Spleen (tissue), 11 donors: ENCODE measurements at regions not wholly inside any gene's neighbourhood (a gene's known extent, or its start where the extent isn't known, plus 50 kb on each side); places are given as distances from the start of the nearest gene placed in this dataset.

Experiments used
- DNase-seq: peaks from one replicate; pipeline ENCODE4 v3.0.0-alpha.2; 2020
- H3K27ac ChIP-seq, 8 donors: fragments of 200-600 bp; sonication (generic) in 7 of 8; 1 replicate in 4 of 8; 2 replicates in 4 of 8; pipeline versions ENCODE4 v1.5.0 to v1.8.0; 2016 to 2021; ENCODE audit warnings: inconsistent platforms in 4 of 8, mild to moderate bottlenecking in 4 of 8, moderate library complexity in 1 of 8
- H3K27me3 ChIP-seq, 7 donors: fragments of 200-600 bp; sonication (generic) in 6 of 7; replicated peaks in 1 of 7; 1 replicate in 4 of 7; 2 replicates in 3 of 7; pipeline versions ENCODE4 v1.5.0 to v1.8.0; 2016 to 2021; ENCODE audit warnings: inconsistent platforms in 3 of 7, mild to moderate bottlenecking in 1 of 7
- H3K36me3 ChIP-seq, 6 donors: fragments of 200-600 bp; sonication (generic) in 5 of 6; 1 replicate in 4 of 6; 2 replicates in 2 of 6; pipeline versions ENCODE4 v1.5.0 to v1.8.0; 2016 to 2021; ENCODE audit warnings: inconsistent platforms in 2 of 6
- H3K4me1 ChIP-seq, 6 donors: fragments of 200-600 bp; sonication (generic) in 5 of 6; 1 replicate in 3 of 6; 2 replicates in 3 of 6; pipeline versions ENCODE4 v1.5.0 to v1.8.0; 2016 to 2021; ENCODE audit warnings: inconsistent platforms in 3 of 6
- H3K4me3 ChIP-seq, 8 donors: fragments of 200-600 bp; sonication (generic) in 7 of 8; 1 replicate in 4 of 8; 2 replicates in 4 of 8; pipeline versions ENCODE4 v1.5.0 to v1.8.0; 2016 to 2021; ENCODE audit warnings: inconsistent platforms in 4 of 8, mild to moderate bottlenecking in 4 of 8, moderate library complexity in 2 of 8
- H3K9me3 ChIP-seq, 8 donors: fragments of 200-600 bp; sonication (generic) in 7 of 8; 1 replicate in 4 of 8; 2 replicates in 4 of 8; pipeline versions ENCODE4 v1.5.0 to v1.8.0; 2016 to 2021; ENCODE audit warnings: inconsistent platforms in 4 of 8
- POLR2A ChIP-seq, 3 donors: fragments of 450-650 bp; IDR thresholded peaks; one replicate each; pipeline ENCODE4 v1.5.1; 2017; ENCODE audit warnings: antibody characterized with exemption in 3 of 3, mild to moderate bottlenecking in 1 of 3
- POLR2AphosphoS5 ChIP-seq, 3 donors: sonication (generic); formaldehyde crosslinking; IDR thresholded peaks; one replicate each; pipeline ENCODE4 v1.5.1; 2017; ENCODE audit warnings: antibody characterized with exemption in 3 of 3
- WGBS, 5 donors: extraction: QIAGEN DNeasy Blood & Tissue Kit in 3 of 5; methylation state at CpG; one replicate each; pipeline versions ENCODE4 v1.1.5 to v1.1.7; 2013 to 2018; 5-methylcytosine and 5-hydroxymethylcytosine counted together
- intact Hi-C: fragments of 100-400 bp; cut with DNase I; formaldehyde crosslinking; loops from one replicate; pipeline ENCODE4 v1.15.0; 2023; ENCODE audit warnings: low total_unique reads
- TF ChIP-seq, protein P1 (sequence below), 11 experiments: fragments of 200-600 bp in 7 of 11; fragments of 450-650 bp in 4 of 11; sonication (generic) in 4 of 11; IDR thresholded peaks in 8 of 11; conservative IDR thresholded peaks in 3 of 11; 1 replicate in 7 of 11; 2 replicates in 4 of 11; pipeline versions ENCODE4 v1.4.0 to v1.8.0; 2016 to 2021; ENCODE audit warnings: antibody characterized with exemption in 11 of 11, inconsistent platforms in 4 of 11, mild to moderate bottlenecking in 1 of 11
- donor health status: healthy with polysubstance abuse.
- donor health status: DM: no; HTN: no; CAD: no; lungs with moderate emphysema.
- donor health status: DM: no; HTN: no; CAD: no.
- donor health status: Bipolar disorder and iron deficiency.
- donor health status: healthy.
- donor health status: DM: no; HTN: no; CAD: no.
- donor health status: DM: yes; HTN: yes; CAD: no.

DNA sequence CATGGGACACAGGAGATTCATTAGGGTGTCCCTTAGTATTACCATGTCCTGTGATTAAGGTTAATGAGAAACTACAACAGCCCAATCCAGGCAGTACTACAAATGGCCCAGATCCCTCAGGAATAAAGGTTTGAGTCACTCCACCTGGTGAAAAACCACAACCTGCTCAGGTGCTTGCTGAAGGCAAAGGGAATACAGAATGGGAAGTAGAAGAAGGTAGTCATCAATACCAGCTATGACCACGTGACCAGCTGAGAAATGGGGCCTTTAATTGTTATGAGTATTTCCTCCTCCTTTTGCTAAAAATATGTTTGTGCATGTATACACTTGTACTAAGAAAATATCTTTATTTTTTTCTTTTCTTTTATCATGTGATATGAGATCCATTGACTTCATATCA lies 91.1 kb upstream of the ADAMTS5 start:
- no peaks in the 10 kb centered on the region for H3K4me1 ChIP-seq
- no peak overlapping the region for H3K27ac ChIP-seq
- intact Hi-C loops, result no loop called here
- no peak overlapping the region for H3K4me3 ChIP-seq
- TF ChIP-seq POLR2A (IDR thresholded peaks at IDR 0.05) (no peak), POLR2AphosphoS5 (IDR thresholded peaks at IDR 0.05) (no peak)
- TF ChIP-seq, protein P1, sequence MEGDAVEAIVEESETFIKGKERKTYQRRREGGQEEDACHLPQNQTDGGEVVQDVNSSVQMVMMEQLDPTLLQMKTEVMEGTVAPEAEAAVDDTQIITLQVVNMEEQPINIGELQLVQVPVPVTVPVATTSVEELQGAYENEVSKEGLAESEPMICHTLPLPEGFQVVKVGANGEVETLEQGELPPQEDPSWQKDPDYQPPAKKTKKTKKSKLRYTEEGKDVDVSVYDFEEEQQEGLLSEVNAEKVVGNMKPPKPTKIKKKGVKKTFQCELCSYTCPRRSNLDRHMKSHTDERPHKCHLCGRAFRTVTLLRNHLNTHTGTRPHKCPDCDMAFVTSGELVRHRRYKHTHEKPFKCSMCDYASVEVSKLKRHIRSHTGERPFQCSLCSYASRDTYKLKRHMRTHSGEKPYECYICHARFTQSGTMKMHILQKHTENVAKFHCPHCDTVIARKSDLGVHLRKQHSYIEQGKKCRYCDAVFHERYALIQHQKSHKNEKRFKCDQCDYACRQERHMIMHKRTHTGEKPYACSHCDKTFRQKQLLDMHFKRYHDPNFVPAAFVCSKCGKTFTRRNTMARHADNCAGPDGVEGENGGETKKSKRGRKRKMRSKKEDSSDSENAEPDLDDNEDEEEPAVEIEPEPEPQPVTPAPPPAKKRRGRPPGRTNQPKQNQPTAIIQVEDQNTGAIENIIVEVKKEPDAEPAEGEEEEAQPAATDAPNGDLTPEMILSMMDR (IDR thresholded peaks at IDR 0.05 in 8 of 11, conservative IDR thresholded peaks at IDR 0.05 in 3 of 11), result no peak
- H3K27me3 ChIP-seq, result no peaks in the 10 kb centered on the region
- 76 to 87% (median 78%) methylated on average over 1 of the region's 1 CpG for WGBS, 5 donors
- H3K9me3 ChIP-seq, result peaks cover 0 to 34% (median 15%) of the 10 kb centered on the region in 8 donors
- DNase-seq, result no peak
- no peaks in the 10 kb centered on the region for H3K36me3 ChIP-seq

DNA sequence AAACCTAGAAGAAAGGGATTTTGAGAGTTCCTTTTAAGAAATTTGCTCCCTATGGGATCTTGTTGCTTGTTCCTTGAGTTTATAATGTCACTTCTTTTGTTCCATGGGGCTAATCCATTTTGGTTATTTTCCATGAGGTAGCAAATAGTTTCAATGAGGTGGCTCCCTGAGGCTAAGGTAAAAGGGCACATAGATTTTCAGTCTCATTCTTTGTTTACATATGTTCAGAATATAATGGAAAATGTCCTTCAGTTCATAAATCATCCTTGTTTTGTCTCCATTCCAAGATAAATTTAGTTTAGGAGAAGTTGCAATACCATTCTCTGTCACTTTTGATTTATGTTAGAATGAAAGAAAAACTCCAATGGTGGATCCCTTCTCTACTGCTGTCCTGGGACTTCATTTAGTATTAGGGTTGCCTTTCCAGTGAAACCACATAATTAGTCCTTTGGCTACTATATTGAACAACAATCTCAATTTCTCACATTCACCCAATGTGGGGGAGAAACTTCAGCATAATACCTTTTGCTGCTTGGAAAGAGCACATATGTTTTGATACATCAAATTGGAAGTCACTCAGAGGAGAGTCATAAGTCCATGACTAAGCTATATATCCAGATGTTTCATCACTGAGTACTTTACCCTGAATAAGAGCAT lies 80.9 kb upstream of the ADAMTS5 start:
- intact Hi-C loops, result no loop called here
- H3K4me1 ChIP-seq, result no peaks in the 10 kb centered on the region
- H3K27ac ChIP-seq, result no peak overlapping the region

GRCh38 chr21:27047283-27047657 lies 80.4 kb upstream of the ADAMTS5 start:
- H3K27ac ChIP-seq, result no peak overlapping the region
- WGBS, 5 donors, result 76 to 94% (median 88%) methylated on average over 3 of the region's 3 CpGs
- H3K4me1 ChIP-seq, result no peaks in the 10 kb centered on the region
- TF ChIP-seq, protein P1 (IDR thresholded peaks at IDR 0.05 in 8 of 11, conservative IDR thresholded peaks at IDR 0.05 in 3 of 11), result no peak
- TF ChIP-seq POLR2A (IDR thresholded peaks at IDR 0.05), result no peak
- TF ChIP-seq POLR2AphosphoS5 (IDR thresholded peaks at IDR 0.05), result no peak
- no peak overlapping the region for H3K4me3 ChIP-seq
- intact Hi-C loops, result no loop called here
- H3K27me3 ChIP-seq, result no peaks in the 10 kb centered on the region
- no peaks in the 10 kb centered on the region for H3K9me3 ChIP-seq
- no peaks in the 10 kb centered on the region for H3K36me3 ChIP-seq
- no peak for DNase-seq

More for the DNA sequence above, 80.9 kb upstream of the ADAMTS5 start:
- TF ChIP-seq POLR2AphosphoS5 (IDR thresholded peaks at IDR 0.05) (no peak), POLR2A (IDR thresholded peaks at IDR 0.05) (no peak)
- TF ChIP-seq, protein P1 (IDR thresholded peaks at IDR 0.05 in 8 of 11, conservative IDR thresholded peaks at IDR 0.05 in 3 of 11), result no peak
- H3K27me3 ChIP-seq, result no peaks in the 10 kb centered on the region
- H3K4me3 ChIP-seq, result no peak overlapping the region
- H3K36me3 ChIP-seq, result no peaks in the 10 kb centered on the region
- no peak for DNase-seq
- no peaks in the 10 kb centered on the region for H3K9me3 ChIP-seq

GRCh38 chr21:27045281-27045985 lies 78.5 kb upstream of the ADAMTS5 start:
- intact Hi-C loops, result no loop called here
- no peaks in the 10 kb centered on the region for H3K9me3 ChIP-seq
- H3K4me3 ChIP-seq, result no peak overlapping the region
- no peak for DNase-seq
- H3K27ac ChIP-seq, result no peak overlapping the region
- no peaks in the 10 kb centered on the region for H3K36me3 ChIP-seq
- TF ChIP-seq POLR2AphosphoS5 (IDR thresholded peaks at IDR 0.05), result no peak
- TF ChIP-seq, protein P1 (IDR thresholded peaks at IDR 0.05 in 8 of 11, conservative IDR thresholded peaks at IDR 0.05 in 3 of 11), result no peak
- TF ChIP-seq POLR2A (IDR thresholded peaks at IDR 0.05), result no peak
- 66 to 83% (median 75%) methylated on average over 3 of the region's 3 CpGs for WGBS, 5 donors
- no peaks in the 10 kb centered on the region for H3K4me1 ChIP-seq
- H3K27me3 ChIP-seq, result no peaks in the 10 kb centered on the region
